Mesenchymal stem cell (in vitro differentiated cells and primary cell): ENCODE measurements at regions not wholly inside any gene's neighbourhood (a gene's known extent, or its start where the extent isn't known, plus 50 kb on each side); places are given as distances from the start of the nearest gene placed in this dataset.

Experiments
- DNase-seq: peaks from one replicate; pipeline ENCODE4 v3.0.0-alpha.2; 2013
- H2AFZ ChIP-seq: one replicate; pipeline ENCODE4 v1.6.1; 2013; ENCODE audit warnings: low read depth, mild to moderate bottlenecking, control low read depth, inconsistent platforms, low read length, moderate library complexity
- H2AK5ac ChIP-seq: 2 replicates; pipeline ENCODE4 v1.6.1; 2013; ENCODE audit warnings: low read length, moderate library complexity, mild to moderate bottlenecking, inconsistent platforms; ENCODE audit not compliant: severe bottlenecking
- H2BK120ac ChIP-seq: one replicate; pipeline ENCODE4 v1.6.1; 2013; ENCODE audit warnings: low read depth, mild to moderate bottlenecking, inconsistent platforms, low read length, moderate library complexity
- H2BK12ac ChIP-seq, 2 experiments: one replicate each; pipeline ENCODE4 v1.6.1; 2013; ENCODE audit warnings: inconsistent platforms in 2 of 2, low read length in 2 of 2, mild to moderate bottlenecking in 2 of 2, moderate library complexity in 2 of 2, control low read depth in 1 of 2
- H2BK15ac ChIP-seq: one replicate; pipeline ENCODE4 v1.6.1; 2013; ENCODE audit warnings: mild to moderate bottlenecking, low read depth, inconsistent platforms; ENCODE audit not compliant: poor library complexity, severe bottlenecking
- H2BK5ac ChIP-seq: 2 replicates; pipeline ENCODE4 v1.6.1; 2013; ENCODE audit warnings: low read depth, mild to moderate bottlenecking, low read length, control low read depth, inconsistent platforms; ENCODE audit not compliant: poor library complexity, severe bottlenecking
- H3K14ac ChIP-seq, 2 experiments: one replicate each; pipeline ENCODE4 v1.6.1; 2013; ENCODE audit warnings: inconsistent platforms in 2 of 2, low read length in 2 of 2, control low read depth in 1 of 2, mild to moderate bottlenecking in 1 of 2, moderate library complexity in 1 of 2
- H3K18ac ChIP-seq, 2 experiments: one replicate each; pipeline ENCODE4 v1.6.1; 2013; ENCODE audit warnings: inconsistent platforms in 2 of 2, low read length in 2 of 2, control low read depth in 1 of 2, low read depth in 1 of 2, mild to moderate bottlenecking in 1 of 2
- H3K23ac ChIP-seq, 2 experiments: one replicate each; pipeline ENCODE4 v1.6.1; 2013; ENCODE audit warnings: inconsistent platforms in 2 of 2, low read length in 2 of 2, mild to moderate bottlenecking in 2 of 2, moderate library complexity in 2 of 2, control low read depth in 1 of 2
- H3K27ac ChIP-seq: 2 replicates; pipeline ENCODE4 v1.5.1; 2013; ENCODE audit warnings: mild to moderate bottlenecking, moderate library complexity, low read length, control low read depth, inconsistent platforms; ENCODE audit not compliant: poor library complexity, severe bottlenecking
- H3K27me3 ChIP-seq, 2 experiments: 2 replicates each; pipeline versions ENCODE4 v1.6.1 to v1.7.0; 2013; ENCODE audit warnings: low read length in 2 of 2, mild to moderate bottlenecking in 2 of 2, moderate library complexity in 2 of 2, control low read depth in 1 of 2, inconsistent platforms in 1 of 2; ENCODE audit not compliant: control insufficient read depth in 1 of 2, insufficient read depth in 1 of 2
- H3K36me3 ChIP-seq, 2 experiments: 2 replicates each; pipeline versions ENCODE4 v1.6.1 to v1.7.0; 2013; ENCODE audit warnings: low read length in 2 of 2, control low read depth in 1 of 2, inconsistent platforms in 1 of 2, low read depth in 1 of 2, mild to moderate bottlenecking in 1 of 2; ENCODE audit not compliant: insufficient read depth in 2 of 2, control insufficient read depth in 1 of 2
- H3K4ac ChIP-seq, 2 experiments: one replicate each; pipeline ENCODE4 v1.6.1; 2013; ENCODE audit warnings: inconsistent platforms in 2 of 2, low read length in 2 of 2, mild to moderate bottlenecking in 2 of 2, moderate library complexity in 2 of 2, control low read depth in 1 of 2, low read depth in 1 of 2
- H3K4me1 ChIP-seq: 2 replicates; pipeline ENCODE4 v1.6.1; 2013; ENCODE audit warnings: low read depth, low read length, control low read depth; ENCODE audit not compliant: control insufficient read depth, insufficient read depth
- H3K4me2 ChIP-seq: 2 replicates; pipeline ENCODE4 v1.6.1; 2013; ENCODE audit warnings: low read length, mild to moderate bottlenecking, inconsistent platforms; ENCODE audit not compliant: poor library complexity, severe bottlenecking
- H3K4me3 ChIP-seq, 2 experiments: 2 replicates each; pipeline versions ENCODE4 v1.5.1 to v1.7.0; 2013; ENCODE audit warnings: low read length in 2 of 2, mild to moderate bottlenecking in 2 of 2, control low read depth in 1 of 2, low read depth in 1 of 2; ENCODE audit not compliant: insufficient read depth in 1 of 2
- H3K79me1 ChIP-seq: replicated peaks from 2 replicates; pipeline ENCODE4 v1.6.1; 2013; ENCODE audit warnings: mild to moderate bottlenecking, control low read depth, low read length, inconsistent platforms; ENCODE audit not compliant: poor library complexity, severe bottlenecking
- H3K9ac ChIP-seq: 2 replicates; pipeline ENCODE4 v1.7.0; 2013; ENCODE audit warnings: mild to moderate bottlenecking, low read length, moderate library complexity
- H3K9me3 ChIP-seq: 2 replicates; pipeline ENCODE4 v1.7.0; 2013; ENCODE audit warnings: mild to moderate bottlenecking, low read length; ENCODE audit not compliant: control insufficient read depth
- H4K8ac ChIP-seq: one replicate; pipeline ENCODE4 v1.6.1; 2013; ENCODE audit warnings: inconsistent platforms, mild to moderate bottlenecking, low read length, moderate library complexity
- H4K91ac ChIP-seq: one replicate; pipeline ENCODE4 v1.6.1; 2013; ENCODE audit warnings: mild to moderate bottlenecking, low read length, inconsistent platforms
- WGBS: methylation state at CpG from one replicate; pipeline ENCODE4 v1.1.7; 2013; ENCODE audit warnings: mixed read lengths; 5-methylcytosine and 5-hydroxymethylcytosine counted together

DNA sequence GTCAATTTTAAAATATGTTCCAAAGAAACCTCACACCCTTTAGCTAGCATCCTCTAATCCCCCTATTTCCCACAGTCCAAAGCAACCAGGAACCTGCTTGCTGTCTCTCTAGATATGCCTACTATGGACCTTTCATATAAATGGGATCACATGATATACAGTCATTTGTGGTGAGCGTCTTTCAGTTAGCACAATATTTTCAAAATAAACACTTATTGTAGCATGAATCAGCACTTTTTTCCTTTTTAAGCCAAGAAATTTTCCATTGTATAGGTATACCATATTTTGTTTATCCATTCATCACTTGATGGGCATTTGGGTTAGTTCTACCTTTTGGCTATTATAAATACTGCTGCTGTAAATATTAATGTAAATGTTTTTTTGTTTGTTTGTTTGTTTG is 223.0 kb upstream of the DOK6 start:
- Histone ChIP-seq H2BK15ac (no peak overlapping the region), H3K4me1 (no peaks in the 10 kb centered on the region), H3K27ac (no peak overlapping the region), H4K8ac (no peak overlapping the region), H3K4me2 (no peak overlapping the region), H3K4me3 (no peak overlapping the region), H3K27me3 (no peaks in the 10 kb centered on the region), H3K4ac (no peak overlapping the region), H3K9me3 (peaks cover 7% of the 10 kb centered on the region), H3K36me3 (no peaks in the 10 kb centered on the region), H2BK5ac (no peak overlapping the region), H2AK5ac (no peak overlapping the region), H3K79me1 (no peaks in the 10 kb centered on the region), H3K23ac (no peak overlapping the region), H2BK120ac (no peak overlapping the region), H3K9ac (no peak overlapping the region), H3K14ac (no peak overlapping the region), H2BK12ac (no peak overlapping the region), H3K18ac (no peak overlapping the region), H4K91ac (no peak overlapping the region), H2AFZ (no peak overlapping the region)
- no peak for DNase-seq
- WGBS, result no CpG with 5 or more reads among the region's 1 CpG

DNA sequence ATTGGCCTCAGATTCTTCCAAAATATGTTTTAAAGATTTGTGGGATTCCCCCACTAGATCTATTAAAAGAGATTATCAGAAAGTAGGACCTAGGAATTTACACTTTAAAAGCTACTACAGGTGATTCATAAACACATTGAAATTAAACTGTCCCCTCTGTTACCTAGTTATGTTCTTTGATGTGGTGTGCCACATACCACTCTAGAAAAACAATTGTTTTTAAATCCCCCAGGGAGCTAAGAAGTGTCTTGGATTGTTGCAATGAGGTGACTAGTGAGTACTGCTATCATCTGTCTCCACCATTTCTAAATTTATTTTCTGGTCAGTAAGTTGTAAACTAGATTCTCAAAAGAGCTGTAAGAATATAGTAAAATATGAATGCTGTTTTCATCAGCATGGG is 214.5 kb upstream of the DOK6 start:
- Histone ChIP-seq H3K27ac (no peak overlapping the region), H2BK5ac (no peak overlapping the region), H2BK15ac (no peak overlapping the region), H4K91ac (no peak overlapping the region), H4K8ac (no peak overlapping the region), H2BK12ac (no peak overlapping the region), H2BK120ac (no peak overlapping the region), H3K36me3 (no peaks in the 10 kb centered on the region), H3K4me1 (no peaks in the 10 kb centered on the region), H3K9me3 (no peaks in the 10 kb centered on the region), H2AFZ (no peak overlapping the region), H3K14ac (no peak overlapping the region), H3K23ac (no peak overlapping the region), H3K4me3 (no peak overlapping the region), H3K4ac (no peak overlapping the region), H3K79me1 (no peaks in the 10 kb centered on the region), H3K27me3 (no peaks in the 10 kb centered on the region), H3K9ac (no peak overlapping the region), H2AK5ac (no peak overlapping the region), H3K4me2 (no peak overlapping the region), H3K18ac (no peak overlapping the region)
- no peak for DNase-seq

DNA sequence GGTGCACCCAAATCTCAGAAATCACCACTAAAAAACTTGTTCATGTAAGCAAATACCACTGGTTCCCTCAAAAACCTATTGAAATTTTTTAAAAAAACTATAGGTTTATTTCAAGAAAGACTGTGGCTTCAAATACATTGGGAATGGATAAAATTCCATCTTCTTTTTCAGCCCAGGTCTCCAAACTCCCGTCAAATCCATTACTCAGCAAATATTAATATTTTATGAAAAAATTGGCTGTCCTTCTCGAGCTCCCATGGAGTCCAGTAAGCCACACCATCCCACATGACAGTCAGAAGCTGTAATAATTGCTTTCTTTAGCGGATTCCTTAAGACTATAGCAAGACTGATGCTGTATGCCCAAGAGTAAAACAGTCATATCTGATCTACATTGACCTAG is 204.4 kb upstream of the DOK6 start:
- Histone ChIP-seq H3K14ac (no peak overlapping the region), H4K8ac (no peak overlapping the region), H3K4ac (no peak overlapping the region), H3K4me1 (no peaks in the 10 kb centered on the region), H2BK120ac (no peak overlapping the region), H3K27me3 (no peaks in the 10 kb centered on the region), H2AFZ (no peak overlapping the region), H3K4me3 (no peak overlapping the region), H3K79me1 (no peaks in the 10 kb centered on the region), H3K23ac (no peak overlapping the region), H4K91ac (no peak overlapping the region), H2BK5ac (no peak overlapping the region), H2BK15ac (no peak overlapping the region), H3K36me3 (no peaks in the 10 kb centered on the region), H3K9ac (no peak overlapping the region), H3K27ac (no peak overlapping the region), H3K4me2 (no peak overlapping the region), H2BK12ac (no peak overlapping the region), H3K9me3 (no peaks in the 10 kb centered on the region), H3K18ac (no peak overlapping the region), H2AK5ac (no peak overlapping the region)
- WGBS, result 86% methylated on average over 3 of the region's 3 CpGs
- DNase-seq, result no peak

DNA sequence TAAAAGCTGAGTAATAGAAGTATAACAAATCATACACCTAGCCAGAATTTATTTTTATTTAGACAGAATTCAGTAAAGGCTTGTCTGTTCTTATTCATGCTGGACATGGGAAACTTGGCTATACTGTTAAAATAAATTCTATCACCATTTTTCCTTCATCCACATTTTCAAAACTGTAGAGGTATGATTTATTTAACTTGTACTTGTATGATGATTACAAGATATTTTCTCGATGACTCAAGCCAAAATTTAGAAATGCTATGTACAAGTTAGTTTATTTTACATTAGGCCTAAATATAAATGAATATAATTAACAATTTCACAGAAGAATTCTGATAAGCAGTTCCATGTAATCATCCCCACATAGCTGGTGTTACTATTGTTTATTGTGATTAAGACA is 194.8 kb upstream of the DOK6 start:
- Histone ChIP-seq H3K4me1 (no peaks in the 10 kb centered on the region), H2AK5ac (no peak overlapping the region), H4K91ac (no peak overlapping the region), H2BK12ac (no peak overlapping the region), H3K23ac (no peak overlapping the region), H3K9ac (no peak overlapping the region), H3K18ac (no peak overlapping the region), H3K27me3 (no peaks in the 10 kb centered on the region), H2BK5ac (no peak overlapping the region), H3K14ac (no peak overlapping the region), H3K79me1 (no peaks in the 10 kb centered on the region), H4K8ac (no peak overlapping the region), H3K4ac (no peak overlapping the region), H3K4me2 (no peak overlapping the region), H3K4me3 (no peak overlapping the region), H2BK15ac (no peak overlapping the region), H2BK120ac (no peak overlapping the region), H3K9me3 (no peaks in the 10 kb centered on the region), H2AFZ (no peak overlapping the region), H3K36me3 (no peaks in the 10 kb centered on the region), H3K27ac (no peak overlapping the region)
- no peak for DNase-seq
- no CpG with 5 or more reads among the region's 1 CpG for WGBS
